Smooth muscle cell (in vitro differentiated cells): ENCODE measurements at regions not wholly inside any gene's neighbourhood (a gene's known extent, or its start where the extent isn't known, plus 50 kb on each side); places are given as distances from the start of the nearest gene placed in this dataset.

ENCODE experiments used
- DNase-seq: peaks from one replicate; lab custom pipeline; 2025; ENCODE audit not compliant: unreplicated experiment; lab: John Stamatoyannopoulos, UW
- H2AFZ ChIP-seq: fragments of 200-600 bp; sonication (generic); 2 replicates; pipeline ENCODE4 v1.6.0; 2016; ENCODE audit warnings: antibody characterized with exemption, low read depth, mild to moderate bottlenecking
- H3F3A ChIP-seq: fragments of 200-600 bp; sonication (generic); 2 replicates; pipeline ENCODE4 v1.6.0; 2017; ENCODE audit warnings: antibody characterized with exemption, low read depth
- H3K27ac ChIP-seq: fragments of 200-600 bp; sonication (generic); 2 replicates; pipeline ENCODE4 v1.5.1; 2016; ENCODE audit warnings: low read depth, mild to moderate bottlenecking
- H3K27me3 ChIP-seq: fragments of 200-600 bp; sonication (generic); 2 replicates; pipeline ENCODE4 v1.6.1; 2016; ENCODE audit warnings: low read depth, mild to moderate bottlenecking
- H3K36me3 ChIP-seq: fragments of 200-600 bp; sonication (generic); 2 replicates; pipeline ENCODE4 v1.5.1; 2016; ENCODE audit warnings: low read depth
- H3K4me1 ChIP-seq: fragments of 200-600 bp; sonication (generic); 2 replicates; pipeline ENCODE4 v1.5.1; 2016; ENCODE audit warnings: low read depth
- H3K4me2 ChIP-seq: fragments of 200-600 bp; sonication (generic); 2 replicates; pipeline ENCODE4 v1.6.0; 2016; ENCODE audit warnings: mild to moderate bottlenecking
- H3K4me3 ChIP-seq: fragments of 200-600 bp; sonication (generic); 2 replicates; pipeline ENCODE4 v1.5.1; 2016; ENCODE audit warnings: mild to moderate bottlenecking
- H3K79me2 ChIP-seq: fragments of 200-600 bp; sonication (generic); 2 replicates; pipeline ENCODE4 v1.6.0; 2016; ENCODE audit warnings: low read depth, mild to moderate bottlenecking
- H3K9ac ChIP-seq: fragments of 200-600 bp; sonication (generic); 2 replicates; pipeline ENCODE4 v1.6.0; 2016; ENCODE audit warnings: low read depth
- H3K9me3 ChIP-seq: fragments of 200-600 bp; sonication (generic); replicated peaks from 2 replicates; pipeline ENCODE4 v1.5.1; 2016; ENCODE audit warnings: low read depth
- H4K20me1 ChIP-seq: fragments of 200-600 bp; sonication (generic); 2 replicates; pipeline ENCODE4 v1.6.0; 2016; ENCODE audit warnings: low read depth
- CTCF ChIP-seq: fragments of 200-600 bp; sonication (generic); IDR thresholded peaks from 2 replicates; pipeline ENCODE4 v1.5.1; 2017; ENCODE audit warnings: borderline replicate concordance, mild to moderate bottlenecking, antibody characterized with exemption; ENCODE audit not compliant: insufficient read depth, poor library complexity, severe bottlenecking
- WGBS: methylation state at CpG from one replicate; pipeline ENCODE4 v1.1.7; 2016; ENCODE audit warnings: low lambda C conversion rate; 5-methylcytosine and 5-hydroxymethylcytosine counted together

DNA sequence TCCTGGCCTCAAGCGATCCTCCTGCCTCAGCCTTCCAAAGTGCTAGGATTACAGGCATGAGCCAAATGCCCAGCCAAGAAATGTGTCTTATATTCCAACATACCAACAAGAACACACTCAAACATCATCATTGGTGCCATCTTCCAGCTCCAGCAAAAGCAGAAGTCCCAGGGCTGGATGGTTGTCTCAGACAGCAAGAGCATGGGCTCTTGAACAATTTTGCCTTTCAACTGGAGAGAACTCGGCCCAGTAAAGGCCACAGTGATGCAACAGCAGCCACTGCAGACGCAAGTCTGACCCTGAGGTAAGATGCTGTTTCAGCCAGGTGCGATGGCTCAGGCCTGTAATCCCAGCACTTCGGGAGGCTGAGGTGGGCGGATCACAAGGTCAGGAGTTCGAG, 52.8 kb upstream of the NFE2L3 start:
- no peak overlapping the region for H2AFZ ChIP-seq
- H3K4me1 ChIP-seq = peaks cover 10% of the 10 kb centered on the region
- H3K27ac ChIP-seq = no peak overlapping the region
- H3K4me3 ChIP-seq = no peak overlapping the region
- H3K36me3 ChIP-seq = no peaks in the 10 kb centered on the region
- no peaks in the 10 kb centered on the region for H4K20me1 ChIP-seq
- H3K27me3 ChIP-seq = no peaks in the 10 kb centered on the region
- TF ChIP-seq CTCF = no peak
- H3K4me2 ChIP-seq = no peak overlapping the region
- H3K9ac ChIP-seq = no peak overlapping the region
- WGBS = 95% methylated on average over 7 of the region's 7 CpGs
- no peak for DNase-seq
- no peaks in the 10 kb centered on the region for H3F3A ChIP-seq
- no peaks in the 10 kb centered on the region for H3K79me2 ChIP-seq
- no peaks in the 10 kb centered on the region for H3K9me3 ChIP-seq

GRCh38 chr7:26100406-26101339, 51.3 kb upstream of the NFE2L3 start:
- H4K20me1 ChIP-seq = no peaks in the 10 kb centered on the region
- no peaks in the 10 kb centered on the region for H3K9me3 ChIP-seq
- H3K36me3 ChIP-seq = no peaks in the 10 kb centered on the region
- no peak for TF ChIP-seq CTCF
- no peak overlapping the region for H2AFZ ChIP-seq
- no peak overlapping the region for H3K4me3 ChIP-seq
- peaks cover 11% of the 10 kb centered on the region for H3K4me1 ChIP-seq
- DNase-seq = no peak
- no peaks in the 10 kb centered on the region for H3K79me2 ChIP-seq
- H3K27me3 ChIP-seq = no peaks in the 10 kb centered on the region
- H3K4me2 ChIP-seq = no peak overlapping the region
- H3K27ac ChIP-seq = no peak overlapping the region
- no peaks in the 10 kb centered on the region for H3F3A ChIP-seq
- WGBS = 91% methylated on average over 17 of the region's 17 CpGs
- H3K9ac ChIP-seq = no peak overlapping the region

DNA sequence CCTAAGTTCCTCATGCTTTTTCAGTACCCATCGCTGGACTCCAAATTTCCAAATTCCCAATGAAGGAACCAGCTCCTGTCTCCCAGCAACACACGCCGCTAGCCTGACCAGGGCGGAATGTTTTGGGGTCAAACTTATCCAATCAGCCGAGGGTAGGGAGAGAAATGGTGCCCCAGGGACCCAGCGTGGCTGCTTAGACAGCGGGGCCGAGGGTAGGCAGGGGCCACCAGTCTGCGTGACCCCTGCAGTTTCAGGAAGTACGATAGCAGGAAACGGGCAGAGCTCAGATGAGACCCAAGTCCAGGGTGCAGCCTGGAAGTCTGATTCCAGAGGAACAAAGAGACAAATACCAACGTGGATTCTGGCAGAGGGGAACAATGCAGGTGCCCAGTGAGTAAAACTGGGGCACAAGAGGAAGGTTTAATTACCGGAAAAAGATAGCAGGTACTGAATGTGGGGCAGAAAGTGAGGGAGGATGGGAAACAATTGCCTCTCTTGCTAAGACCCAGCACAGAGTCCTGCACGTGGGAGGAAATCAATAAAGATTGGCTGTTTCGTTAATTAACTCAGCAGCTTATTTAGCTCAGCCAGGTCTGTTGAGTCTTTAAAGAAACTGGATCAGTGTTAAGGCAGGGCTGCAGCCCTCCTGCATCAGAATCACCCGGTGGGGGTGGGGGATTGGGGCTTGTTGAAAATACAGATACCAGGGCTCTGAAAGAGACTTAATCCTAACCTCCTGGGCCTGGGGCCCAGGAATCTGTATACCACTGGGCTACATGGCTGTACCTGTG, 50.4 kb upstream of the NFE2L3 start:
- no peaks in the 10 kb centered on the region for H4K20me1 ChIP-seq
- H3K4me1 ChIP-seq = peaks cover 11% of the 10 kb centered on the region
- H3K36me3 ChIP-seq = no peaks in the 10 kb centered on the region
- no peak overlapping the region for H3K9ac ChIP-seq
- DNase-seq = no peak
- H3K27me3 ChIP-seq = no peaks in the 10 kb centered on the region
- TF ChIP-seq CTCF = no peak
- no peak overlapping the region for H3K27ac ChIP-seq
- WGBS = 62% methylated on average over 16 of the region's 16 CpGs
- no peaks in the 10 kb centered on the region for H3K9me3 ChIP-seq
- H3K4me2 ChIP-seq = no peak overlapping the region
- no peaks in the 10 kb centered on the region for H3F3A ChIP-seq
- H3K79me2 ChIP-seq = no peaks in the 10 kb centered on the region
- H3K4me3 ChIP-seq = no peak overlapping the region
- no peak overlapping the region for H2AFZ ChIP-seq
